K562 (cell line): ENCODE measurements at regions not wholly inside any gene's neighbourhood (a gene's known extent, or its start where the extent isn't known, plus 50 kb on each side); places are given as distances from the start of the nearest gene placed in this dataset.

Experiments
- ATAC-seq: fragments of 200-7000 bp; cut with Tn5 transposase; 3 replicates; pipeline ENCODE4 v1.9.1; 2020; ENCODE audit warnings: moderate library complexity
- BruUV-seq: library from RNA; stranded (reverse); fragments of 400-500 nt; replicated peaks from 2 replicates; lab custom pipeline; 2021; lab: Mats Ljungman, UMichigan
- CTCF ChIA-PET: fragments of 300-600 bp; formaldehyde crosslinking; extraction: SDS; loops from one replicate; lab custom pipeline; 2021; ENCODE audit warnings: low intra/inter-chr PET ratio; lab: Yijun Ruan, JAX
- POLR2A ChIA-PET: fragments of 300-600, 350-650 bp; sonication (Branson Sonifier 250); formaldehyde crosslinking; extraction: SDS; loops from one replicate; lab custom pipeline; 2021; ENCODE audit warnings: antibody characterized with exemption, inconsistent platforms; lab: Yijun Ruan, JAX
- DNase-seq, 4 experiments: peaks; one replicate each; pipeline versions ENCODE4 v3.0.0 to v3.0.0-alpha.2; 2011 to 2018; ENCODE audit warnings: low spot score in 3 of 4, mixed read lengths in 3 of 4; ENCODE audit errors: extremely low read depth in 1 of 4
- FAIRE-seq: peaks from 2 replicates; lab custom pipeline; 2011; peaks lifted over from hg19 to GRCh38; lab: Jason Lieb, UNC
- H2AFZ ChIP-seq: 2 replicates; pipeline ENCODE4 v1.6.0; 2011; ENCODE audit warnings: low read depth, low read length, control low read depth, inconsistent platforms
- H3K27ac ChIP-seq: fragments of 200-600 bp; 3 replicates; pipeline ENCODE4 v1.8.0; 2011; ENCODE audit warnings: low read depth, mild to moderate bottlenecking, control low read depth, inconsistent platforms, low read length, moderate library complexity, mixed read lengths; ENCODE audit errors: extremely low read depth
- H3K27me3 ChIP-seq, 2 experiments: fragments of 300-600 bp in 1 of 2; 2 replicates in 1 of 2; 3 replicates in 1 of 2; pipeline versions ENCODE4 v1.6.0 to v1.8.0; 2011; ENCODE audit warnings: inconsistent platforms in 2 of 2, low read length in 2 of 2, mild to moderate bottlenecking in 1 of 2, mixed read lengths in 1 of 2, moderate library complexity in 1 of 2; ENCODE audit not compliant: control insufficient read depth in 2 of 2, insufficient read depth in 2 of 2
- H3K36me3 ChIP-seq: fragments of 300-600 bp; 3 replicates; pipeline ENCODE4 v1.8.0; 2011; ENCODE audit warnings: mild to moderate bottlenecking, low read length, inconsistent platforms; ENCODE audit not compliant: control insufficient read depth, insufficient read depth
- H3K4me1 ChIP-seq, 2 experiments: fragments of 200-600 bp in 1 of 2; replicated peaks in 1 of 2; 2 replicates in 1 of 2; 3 replicates in 1 of 2; pipeline versions ENCODE4 v1.5.1 to v1.8.0; 2011; ENCODE audit warnings: inconsistent platforms in 2 of 2, low read length in 2 of 2, mild to moderate bottlenecking in 1 of 2, mixed read lengths in 1 of 2, moderate library complexity in 1 of 2; ENCODE audit not compliant: control insufficient read depth in 2 of 2, insufficient read depth in 2 of 2
- H3K4me2 ChIP-seq: 2 replicates; pipeline ENCODE4 v1.6.1; 2011; ENCODE audit warnings: low read length, control low read depth, inconsistent platforms, mixed read lengths; ENCODE audit not compliant: insufficient read depth
- H3K4me3 ChIP-seq: fragments of 200-600 bp; sonication (generic), shearing (Covaris generic); 2 replicates; pipeline ENCODE4 v1.5.1; 2016; ENCODE audit warnings: control low read depth, inconsistent platforms
- H3K79me2 ChIP-seq: fragments of 200-600 bp; 3 replicates; pipeline ENCODE4 v1.8.0; 2011; ENCODE audit warnings: low read length, inconsistent platforms; ENCODE audit not compliant: control insufficient read depth, insufficient read depth
- H3K9ac ChIP-seq, 2 experiments: 2 replicates each; pipeline versions ENCODE4 v1.6.0 to v1.6.1; 2011; ENCODE audit warnings: low read depth in 2 of 2, low read length in 2 of 2, control low read depth in 1 of 2, inconsistent platforms in 1 of 2, mild to moderate bottlenecking in 1 of 2, mixed read lengths in 1 of 2; ENCODE audit not compliant: insufficient read depth in 1 of 2
- H3K9me1 ChIP-seq: one replicate; pipeline ENCODE4 v1.6.0; 2011; ENCODE audit warnings: inconsistent platforms, mild to moderate bottlenecking, low read length, moderate library complexity; ENCODE audit not compliant: control insufficient read depth, insufficient read depth
- H3K9me3 ChIP-seq: replicated peaks from 2 replicates; pipeline ENCODE4 v1.5.1; 2011; ENCODE audit warnings: low read depth, low read length, inconsistent platforms; ENCODE audit not compliant: control insufficient read depth, insufficient read depth
- H4K20me1 ChIP-seq: replicated peaks from 2 replicates; pipeline ENCODE4 v1.6.1; 2011; ENCODE audit warnings: low read length, inconsistent platforms, mixed read lengths; ENCODE audit not compliant: control insufficient read depth, insufficient read depth
- ASH1L ChIP-seq: fragments of 450-650 bp; IDR thresholded peaks from 2 replicates; pipeline ENCODE4 v1.6.1; 2018; ENCODE audit warnings: borderline replicate concordance, mild to moderate bottlenecking, low read depth; ENCODE audit not compliant: partially characterized antibody
- FOXM1 ChIP-seq, 2 experiments: fragments of 450-650 bp in 1 of 2; sonication (generic) in 1 of 2; formaldehyde crosslinking in 1 of 2; IDR thresholded peaks; 2 replicates each; pipeline versions ENCODE4 v1.6.1 to v1.9.0; 2017 to 2022; ENCODE audit warnings: low read depth in 2 of 2, mild to moderate bottlenecking in 2 of 2, missing genetic modification reagents in 1 of 2, moderate library complexity in 1 of 2
- GTF2F1 ChIP-seq: IDR thresholded peaks from 2 replicates; pipeline ENCODE4 v1.6.1; 2011; ENCODE audit warnings: low read depth, low read length, improper control_type of control experiment
- NR3C1 ChIP-seq: sonication (generic); formaldehyde crosslinking; IDR thresholded peaks from 2 replicates; pipeline ENCODE4 v1.8.1; 2022; ENCODE audit warnings: missing genetic modification reagents
- WGBS: fragments of 100-300 bp; shearing (Covaris generic); methylation state at CpG from one replicate; pipeline ENCODE4 v1.1.6; 2016; ENCODE audit warnings: low coverage, mixed read lengths; ENCODE audit not compliant: insufficient coverage; ENCODE audit errors: missing lambda C conversion rate; 5-methylcytosine and 5-hydroxymethylcytosine counted together
- in situ Hi-C: fragments of 300-500 bp; cut with MboI; formaldehyde crosslinking; loops from 4 replicates; pipeline ENCODE4 v1.15.0; 2018; ENCODE audit warnings: inconsistent platforms, mixed read lengths
- intact Hi-C: fragments of 100-400 bp; cut with micrococcal nuclease; formaldehyde crosslinking; loops from 2 replicates; pipeline ENCODE4 v1.14.2; 2022
- TF ChIP-seq, protein P1 (sequence below), 2 experiments: fragments of 450-650 bp in 1 of 2; sonication (generic) in 1 of 2; formaldehyde crosslinking in 1 of 2; IDR thresholded peaks in 1 of 2; conservative IDR thresholded peaks in 1 of 2; 2 replicates each; pipeline versions ENCODE4 v1.6.1 to v1.8.1; 2016 to 2023; ENCODE audit warnings: mild to moderate bottlenecking in 2 of 2, moderate library complexity in 2 of 2, inconsistent platforms in 1 of 2, missing genetic modification reagents in 1 of 2
- TF ChIP-seq, protein P2 (sequence below), 2 experiments: fragments of 250-450 bp in 1 of 2; fragments of 450-650 bp in 1 of 2; sonication (Bioruptor Pico) in 1 of 2; IDR thresholded peaks; 2 replicates each; pipeline versions ENCODE4 v1.6.1 to v1.8.0; 2016 to 2021; ENCODE audit warnings: mild to moderate bottlenecking in 2 of 2, moderate library complexity in 2 of 2, missing compliant biosample characterization in 1 of 2, missing genetic modification characterization in 1 of 2
- TF ChIP-seq, protein P3 (sequence below): fragments of 250-450 bp; sonication (Bioruptor Pico); IDR thresholded peaks from 2 replicates; pipeline ENCODE4 v1.8.0; 2022; ENCODE audit warnings: moderate library complexity, mild to moderate bottlenecking, inconsistent platforms
- TF ChIP-seq, protein P4 (sequence below): IDR thresholded peaks from 2 replicates; pipeline ENCODE4 v1.6.1; 2016; ENCODE audit warnings: missing genetic modification characterization, missing compliant biosample characterization
- TF ChIP-seq, protein P5 (sequence below): sonication (generic); formaldehyde crosslinking; IDR thresholded peaks from 2 replicates; pipeline ENCODE4 v1.8.0; 2022; ENCODE audit warnings: mild to moderate bottlenecking, missing genetic modification reagents
- TF ChIP-seq, protein P6 (sequence below): fragments of 450-650 bp; IDR thresholded peaks from 2 replicates; pipeline ENCODE4 v1.6.1; 2016; ENCODE audit warnings: borderline replicate concordance
- TF ChIP-seq, protein P7 (sequence below): fragments of 250-450 bp; sonication (Bioruptor Pico); IDR thresholded peaks from 2 replicates; pipeline ENCODE4 v1.4.0; 2020; ENCODE audit warnings: mild to moderate bottlenecking, moderate library complexity

DNA sequence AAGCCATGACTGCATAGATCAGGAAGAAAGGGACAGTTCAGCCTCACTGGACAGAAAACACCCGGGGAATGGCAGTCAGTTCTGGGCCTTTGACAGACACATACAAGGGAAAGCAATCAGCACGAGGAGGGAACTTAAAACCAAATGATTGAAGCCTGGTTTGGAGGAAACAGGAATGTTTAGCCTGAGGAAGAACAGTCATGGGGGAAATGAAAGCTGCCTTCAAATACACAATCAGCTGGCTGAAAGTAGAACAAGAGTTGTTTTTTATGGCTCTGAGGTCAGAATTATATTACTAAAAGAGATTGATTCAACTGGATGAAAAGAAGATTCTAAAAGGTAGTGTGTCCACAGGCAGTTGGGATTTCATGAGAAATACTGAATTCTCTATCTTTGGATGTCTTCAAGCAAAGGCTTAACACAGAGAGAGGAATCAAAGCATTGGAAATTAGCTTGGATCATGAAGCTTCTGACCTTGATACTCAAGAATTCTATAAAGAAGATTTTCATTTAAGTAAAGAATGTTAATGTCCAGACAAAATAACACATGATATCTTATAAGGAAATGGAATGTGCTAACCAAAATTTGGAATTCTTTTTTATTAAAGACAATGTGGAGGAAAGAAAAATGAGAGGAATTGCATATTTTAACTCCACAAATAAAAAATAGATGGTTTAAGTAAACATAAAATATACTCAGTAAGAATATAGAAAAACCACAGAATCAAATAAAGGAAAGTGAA is 216.6 kb downstream of the IBTK start:
- Histone ChIP-seq H3K4me2 (no peak overlapping the region), H3K27ac (no peak overlapping the region), H3K36me3 (no peaks in the 10 kb centered on the region), H2AFZ (no peak overlapping the region), H3K4me3 (no peak overlapping the region), H3K4me1 (no peaks in the 10 kb centered on the region), H3K9ac (no peak overlapping the region), H3K79me2 (no peaks in the 10 kb centered on the region), H3K9me1 (no peaks in the 10 kb centered on the region), H3K27me3 (no peaks in the 10 kb centered on the region), H3K9me3 (no peaks in the 10 kb centered on the region), H4K20me1 (no peaks in the 10 kb centered on the region)
- WGBS: 0% methylated on average over 2 of the region's 2 CpGs
- FAIRE-seq (no peak), DNase-seq (no peak), ATAC-seq (no peak)
- intact Hi-C loops (no loop called here), in situ Hi-C loops (no loop called here)
- ChIA-PET POLR2A (no interaction called here), CTCF (no interaction called here)
- no TSS peak for BruUV-seq
- TF ChIP-seq, protein P1, sequence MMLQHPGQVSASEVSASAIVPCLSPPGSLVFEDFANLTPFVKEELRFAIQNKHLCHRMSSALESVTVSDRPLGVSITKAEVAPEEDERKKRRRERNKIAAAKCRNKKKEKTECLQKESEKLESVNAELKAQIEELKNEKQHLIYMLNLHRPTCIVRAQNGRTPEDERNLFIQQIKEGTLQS (IDR thresholded peaks at IDR 0.05): no peak
- TF ChIP-seq, protein P1 (CRISPR knock-in tag; conservative IDR thresholded peaks at IDR 0.05): no peak
- TF ChIP-seq NR3C1 (CRISPR knock-in tag) (no peak), GTF2F1 (no peak), FOXM1 (IDR thresholded peaks at IDR 0.05; ENCODE audit: low read depth) (no peak), FOXM1 (CRISPR knock-in tag; IDR thresholded peaks at IDR 0.05; ENCODE audit: low read depth) (no peak), ASH1L (no peak)
- TF ChIP-seq, protein P2, sequence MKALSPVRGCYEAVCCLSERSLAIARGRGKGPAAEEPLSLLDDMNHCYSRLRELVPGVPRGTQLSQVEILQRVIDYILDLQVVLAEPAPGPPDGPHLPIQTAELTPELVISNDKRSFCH (CRISPR knock-in tag; IDR thresholded peaks at IDR 0.05): no peak
- TF ChIP-seq, protein P2 (tag; IDR thresholded peaks at IDR 0.05): no peak
- TF ChIP-seq, protein P3, sequence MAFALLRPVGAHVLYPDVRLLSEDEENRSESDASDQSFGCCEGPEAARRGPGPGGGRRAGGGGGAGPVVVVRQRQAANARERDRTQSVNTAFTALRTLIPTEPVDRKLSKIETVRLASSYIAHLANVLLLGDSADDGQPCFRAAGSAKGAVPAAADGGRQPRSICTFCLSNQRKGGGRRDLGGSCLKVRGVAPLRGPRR (CRISPR knock-in tag): no peak
- TF ChIP-seq, protein P4, sequence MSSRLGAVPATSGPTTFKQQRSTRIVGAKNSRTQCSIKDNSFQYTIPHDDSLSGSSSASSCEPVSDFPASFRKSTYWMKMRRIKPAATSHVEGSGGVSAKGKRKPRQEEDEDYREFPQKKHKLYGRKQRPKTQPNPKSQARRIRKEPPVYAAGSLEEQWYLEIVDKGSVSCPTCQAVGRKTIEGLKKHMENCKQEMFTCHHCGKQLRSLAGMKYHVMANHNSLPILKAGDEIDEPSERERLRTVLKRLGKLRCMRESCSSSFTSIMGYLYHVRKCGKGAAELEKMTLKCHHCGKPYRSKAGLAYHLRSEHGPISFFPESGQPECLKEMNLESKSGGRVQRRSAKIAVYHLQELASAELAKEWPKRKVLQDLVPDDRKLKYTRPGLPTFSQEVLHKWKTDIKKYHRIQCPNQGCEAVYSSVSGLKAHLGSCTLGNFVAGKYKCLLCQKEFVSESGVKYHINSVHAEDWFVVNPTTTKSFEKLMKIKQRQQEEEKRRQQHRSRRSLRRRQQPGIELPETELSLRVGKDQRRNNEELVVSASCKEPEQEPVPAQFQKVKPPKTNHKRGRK (tag): no peak
- TF ChIP-seq, protein P5, sequence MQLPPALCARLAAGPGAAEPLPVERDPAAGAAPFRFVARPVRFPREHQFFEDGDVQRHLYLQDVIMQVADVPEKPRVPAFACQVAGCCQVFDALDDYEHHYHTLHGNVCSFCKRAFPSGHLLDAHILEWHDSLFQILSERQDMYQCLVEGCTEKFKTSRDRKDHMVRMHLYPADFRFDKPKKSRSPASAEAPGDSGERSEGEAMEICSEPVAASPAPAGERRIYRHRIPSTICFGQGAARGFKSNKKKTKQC (CRISPR knock-in tag): no peak
- TF ChIP-seq, protein P6, sequence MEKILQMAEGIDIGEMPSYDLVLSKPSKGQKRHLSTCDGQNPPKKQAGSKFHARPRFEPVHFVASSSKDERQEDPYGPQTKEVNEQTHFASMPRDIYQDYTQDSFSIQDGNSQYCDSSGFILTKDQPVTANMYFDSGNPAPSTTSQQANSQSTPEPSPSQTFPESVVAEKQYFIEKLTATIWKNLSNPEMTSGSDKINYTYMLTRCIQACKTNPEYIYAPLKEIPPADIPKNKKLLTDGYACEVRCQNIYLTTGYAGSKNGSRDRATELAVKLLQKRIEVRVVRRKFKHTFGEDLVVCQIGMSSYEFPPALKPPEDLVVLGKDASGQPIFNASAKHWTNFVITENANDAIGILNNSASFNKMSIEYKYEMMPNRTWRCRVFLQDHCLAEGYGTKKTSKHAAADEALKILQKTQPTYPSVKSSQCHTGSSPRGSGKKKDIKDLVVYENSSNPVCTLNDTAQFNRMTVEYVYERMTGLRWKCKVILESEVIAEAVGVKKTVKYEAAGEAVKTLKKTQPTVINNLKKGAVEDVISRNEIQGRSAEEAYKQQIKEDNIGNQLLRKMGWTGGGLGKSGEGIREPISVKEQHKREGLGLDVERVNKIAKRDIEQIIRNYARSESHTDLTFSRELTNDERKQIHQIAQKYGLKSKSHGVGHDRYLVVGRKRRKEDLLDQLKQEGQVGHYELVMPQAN: no peak
- TF ChIP-seq, protein P7, sequence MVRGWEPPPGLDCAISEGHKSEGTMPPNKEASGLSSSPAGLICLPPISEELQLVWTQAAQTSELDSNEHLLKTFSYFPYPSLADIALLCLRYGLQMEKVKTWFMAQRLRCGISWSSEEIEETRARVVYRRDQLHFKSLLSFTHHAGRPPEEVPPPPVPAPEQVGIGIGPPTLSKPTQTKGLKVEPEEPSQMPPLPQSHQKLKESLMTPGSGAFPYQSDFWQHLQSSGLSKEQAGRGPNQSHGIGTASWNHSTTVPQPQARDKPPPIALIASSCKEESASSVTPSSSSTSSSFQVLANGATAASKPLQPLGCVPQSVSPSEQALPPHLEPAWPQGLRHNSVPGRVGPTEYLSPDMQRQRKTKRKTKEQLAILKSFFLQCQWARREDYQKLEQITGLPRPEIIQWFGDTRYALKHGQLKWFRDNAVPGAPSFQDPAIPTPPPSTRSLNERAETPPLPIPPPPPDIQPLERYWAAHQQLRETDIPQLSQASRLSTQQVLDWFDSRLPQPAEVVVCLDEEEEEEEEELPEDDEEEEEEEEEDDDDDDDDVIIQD (CRISPR knock-in tag): no peak
